Right lobe of liver (tissue), 4 donors: ENCODE measurements at regions not wholly inside any gene's neighbourhood (a gene's known extent, or its start where the extent isn't known, plus 50 kb on each side); places are given as distances from the start of the nearest gene placed in this dataset.

Experiments
- POLR2A ChIP-seq: fragments of 450-650 bp; IDR thresholded peaks from one replicate; pipeline ENCODE4 v1.6.1; 2017; ENCODE audit warnings: antibody characterized with exemption, mild to moderate bottlenecking
- TF ChIP-seq, protein P1 (sequence below), 4 donors: fragments of 200-600 bp in 3 of 4; fragments of 450-650 bp in 1 of 4; IDR thresholded peaks; one replicate each; pipeline versions ENCODE4 v1.5.1 to v1.8.0; 2016 to 2022; ENCODE audit warnings: antibody characterized with exemption in 4 of 4, mild to moderate bottlenecking in 2 of 4
- donor health status: DM: no; HTN: no; CAD: no.
- donor health status: DM: no; HTN: no; CAD: no.
- donor health status: DM: no; HTN: yes; CAD: no.

DNA sequence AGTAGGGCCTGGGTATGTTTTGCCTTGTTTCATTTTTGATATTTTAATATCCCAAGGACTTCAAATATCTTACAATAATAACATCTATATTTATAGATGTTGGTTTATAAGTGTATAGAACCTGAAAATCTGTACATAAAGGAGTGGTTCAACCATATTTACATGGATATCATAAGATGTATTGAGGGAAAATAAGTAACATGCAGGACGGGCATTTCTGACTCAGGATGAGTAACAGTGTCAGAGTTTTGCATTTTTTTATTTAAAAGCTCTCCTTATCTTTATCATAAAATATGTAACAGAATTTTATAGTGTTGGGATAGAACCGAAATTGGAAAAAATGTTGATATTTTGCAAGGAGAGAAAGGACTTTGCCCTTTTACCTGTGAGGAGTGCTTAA, 1438.7 kb downstream of the REEP3 start:
- TF ChIP-seq, protein P1, sequence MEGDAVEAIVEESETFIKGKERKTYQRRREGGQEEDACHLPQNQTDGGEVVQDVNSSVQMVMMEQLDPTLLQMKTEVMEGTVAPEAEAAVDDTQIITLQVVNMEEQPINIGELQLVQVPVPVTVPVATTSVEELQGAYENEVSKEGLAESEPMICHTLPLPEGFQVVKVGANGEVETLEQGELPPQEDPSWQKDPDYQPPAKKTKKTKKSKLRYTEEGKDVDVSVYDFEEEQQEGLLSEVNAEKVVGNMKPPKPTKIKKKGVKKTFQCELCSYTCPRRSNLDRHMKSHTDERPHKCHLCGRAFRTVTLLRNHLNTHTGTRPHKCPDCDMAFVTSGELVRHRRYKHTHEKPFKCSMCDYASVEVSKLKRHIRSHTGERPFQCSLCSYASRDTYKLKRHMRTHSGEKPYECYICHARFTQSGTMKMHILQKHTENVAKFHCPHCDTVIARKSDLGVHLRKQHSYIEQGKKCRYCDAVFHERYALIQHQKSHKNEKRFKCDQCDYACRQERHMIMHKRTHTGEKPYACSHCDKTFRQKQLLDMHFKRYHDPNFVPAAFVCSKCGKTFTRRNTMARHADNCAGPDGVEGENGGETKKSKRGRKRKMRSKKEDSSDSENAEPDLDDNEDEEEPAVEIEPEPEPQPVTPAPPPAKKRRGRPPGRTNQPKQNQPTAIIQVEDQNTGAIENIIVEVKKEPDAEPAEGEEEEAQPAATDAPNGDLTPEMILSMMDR (IDR thresholded peaks at IDR 0.05), result no peak
- TF ChIP-seq POLR2A, result no peak
